HG03439 (cell line): ENCODE measurements at regions not wholly inside any gene's neighbourhood (a gene's known extent, or its start where the extent isn't known, plus 50 kb on each side); places are given as distances from the start of the nearest gene placed in this dataset.
"Not testable (repeated sequence)": the region's sequence is repeated elsewhere in the genome, so short reads cannot be mapped to it uniquely, and the experiment has no call there.

Experiments
- ATAC-seq: cut with Tn5 transposase; IDR thresholded peaks from one replicate; pipeline ENCODE4 v1.9.1; 2021; ENCODE audit warnings: mild to moderate bottlenecking, moderate library complexity; ENCODE audit not compliant: unreplicated experiment

DNA sequence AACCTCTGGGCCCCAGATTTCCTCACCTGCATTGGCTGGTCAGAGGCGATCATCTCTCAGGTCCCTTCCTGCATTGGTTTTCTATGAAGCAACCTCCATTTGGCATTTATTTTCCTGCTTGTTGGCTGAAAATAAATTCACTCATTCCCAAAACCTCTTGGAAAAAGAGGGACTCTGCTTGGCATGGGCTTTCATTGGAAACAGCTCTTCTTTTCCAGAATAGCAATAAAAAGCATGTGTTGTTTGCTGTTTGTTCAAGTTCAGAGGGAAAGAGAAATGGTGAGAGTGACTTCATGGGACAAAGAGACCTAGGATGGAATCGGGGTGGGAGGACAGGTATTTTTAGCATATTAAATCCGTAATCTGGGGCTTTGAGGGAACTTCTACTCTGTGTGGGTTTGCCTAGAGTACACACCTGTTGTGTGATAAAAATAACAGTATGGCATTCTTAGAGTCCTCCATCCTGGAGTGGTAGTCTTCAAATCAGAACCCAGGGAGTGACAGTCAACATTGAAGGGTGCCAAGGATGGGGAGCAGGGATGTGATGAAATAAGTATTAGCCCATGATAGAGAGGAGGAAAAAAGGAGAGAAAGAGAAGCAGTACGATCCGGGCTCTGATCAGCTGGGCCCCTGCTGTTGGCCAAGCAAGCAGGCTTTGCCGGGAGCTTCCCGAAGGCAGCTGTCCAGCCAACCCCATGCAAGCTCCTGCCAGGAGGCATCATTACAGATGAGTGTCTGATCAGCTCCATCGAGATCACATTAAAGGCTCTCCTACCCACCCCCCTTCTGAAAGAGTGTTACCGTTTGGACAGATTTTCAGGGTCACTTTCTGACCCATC lies 131.9 kb upstream of the NFIA start:
- ATAC-seq: no peak

- no peak for ATAC-seq
Observed at GRCh38 chr1:60949826-60950197, 132.5 kb upstream of the NFIA start.

- ATAC-seq: no peak
Observed at GRCh38 chr1:60949154-60949825, 133.1 kb upstream of the NFIA start.

- ATAC-seq: no peak
Observed at GRCh38 chr1:60948486-60948885, 133.9 kb upstream of the NFIA start.

- ATAC-seq: no peak
Observed at GRCh38 chr1:60947367-60947766, 135.0 kb upstream of the NFIA start.

DNA sequence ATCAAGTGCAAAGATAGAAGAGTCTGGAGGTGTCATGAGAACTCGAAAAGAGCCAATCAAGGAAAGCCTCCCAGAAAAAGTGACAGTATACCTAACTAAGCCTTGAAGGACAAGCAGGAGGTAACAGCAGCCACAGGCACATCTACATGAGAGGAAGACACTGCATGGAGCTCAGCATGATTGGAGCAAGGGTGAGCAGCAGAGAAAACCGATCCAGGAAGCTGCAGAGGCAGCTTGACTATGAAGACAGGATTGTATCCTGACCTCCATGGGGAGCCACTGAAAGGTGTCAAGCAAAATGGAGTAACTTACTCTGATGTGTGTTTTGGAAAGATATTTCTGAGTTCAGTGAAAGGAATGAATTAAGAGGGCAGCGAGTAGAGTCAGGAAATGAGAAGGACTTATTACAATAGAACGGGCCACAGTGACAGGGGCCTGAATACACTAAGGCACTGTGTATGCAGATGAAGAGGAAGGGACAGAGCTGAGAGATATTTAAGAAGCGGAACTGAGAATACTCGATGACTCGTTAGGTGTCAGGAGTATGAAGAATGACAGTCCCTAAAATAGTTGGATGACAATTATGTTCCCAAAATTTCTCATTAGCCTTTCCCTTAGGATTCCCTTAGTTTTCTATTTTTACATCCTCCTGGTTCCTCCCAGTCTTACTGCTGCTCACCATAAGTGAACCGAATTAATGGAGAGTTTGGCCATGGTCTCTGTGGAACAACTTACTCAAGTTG lies 139.3 kb upstream of the NFIA start:
- peak; percentile 88 for ATAC-seq

DNA sequence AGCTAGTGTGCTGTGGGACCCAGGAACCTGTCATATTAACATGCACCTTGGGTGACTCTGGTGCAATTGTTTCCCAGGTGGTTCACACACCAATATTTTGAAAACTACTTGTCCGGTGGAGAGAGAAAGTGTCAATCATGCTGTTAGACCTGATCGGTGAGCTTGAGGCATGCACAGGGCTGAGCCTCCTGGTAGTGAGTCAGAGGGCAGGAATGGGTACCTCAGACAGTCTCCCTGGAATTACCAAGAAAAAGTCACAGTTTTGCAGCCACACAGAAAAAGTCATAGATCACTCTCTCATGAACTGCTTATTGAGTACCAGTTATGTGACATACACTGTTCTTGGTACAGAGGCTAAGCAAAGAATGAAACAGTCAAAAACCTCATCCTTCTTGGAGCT lies 140.1 kb upstream of the NFIA start:
- no peak for ATAC-seq

DNA sequence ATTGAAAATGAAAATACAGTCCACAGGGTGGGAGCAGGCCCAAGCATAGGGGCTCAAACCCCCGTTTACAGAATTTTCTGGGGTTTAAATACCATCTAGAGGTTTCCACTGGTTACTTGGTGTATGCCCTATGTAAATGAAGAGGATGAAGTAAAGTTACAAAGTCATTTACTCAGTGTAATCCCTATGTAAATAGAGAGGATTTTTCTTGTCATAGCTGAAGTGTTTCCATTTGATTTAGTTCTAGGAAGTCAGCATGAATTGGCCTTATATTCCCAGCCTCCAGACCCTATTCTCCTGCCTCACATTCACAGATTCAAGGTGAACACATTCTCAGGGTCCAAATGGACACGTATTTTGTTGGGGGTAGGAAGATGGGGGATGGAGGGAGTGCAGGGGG lies 141.7 kb upstream of the NFIA start:
- not testable (repeated sequence) for ATAC-seq

- no peak for ATAC-seq
Observed at GRCh38 chr1:60937720-60938119, 144.6 kb upstream of the NFIA start.

DNA sequence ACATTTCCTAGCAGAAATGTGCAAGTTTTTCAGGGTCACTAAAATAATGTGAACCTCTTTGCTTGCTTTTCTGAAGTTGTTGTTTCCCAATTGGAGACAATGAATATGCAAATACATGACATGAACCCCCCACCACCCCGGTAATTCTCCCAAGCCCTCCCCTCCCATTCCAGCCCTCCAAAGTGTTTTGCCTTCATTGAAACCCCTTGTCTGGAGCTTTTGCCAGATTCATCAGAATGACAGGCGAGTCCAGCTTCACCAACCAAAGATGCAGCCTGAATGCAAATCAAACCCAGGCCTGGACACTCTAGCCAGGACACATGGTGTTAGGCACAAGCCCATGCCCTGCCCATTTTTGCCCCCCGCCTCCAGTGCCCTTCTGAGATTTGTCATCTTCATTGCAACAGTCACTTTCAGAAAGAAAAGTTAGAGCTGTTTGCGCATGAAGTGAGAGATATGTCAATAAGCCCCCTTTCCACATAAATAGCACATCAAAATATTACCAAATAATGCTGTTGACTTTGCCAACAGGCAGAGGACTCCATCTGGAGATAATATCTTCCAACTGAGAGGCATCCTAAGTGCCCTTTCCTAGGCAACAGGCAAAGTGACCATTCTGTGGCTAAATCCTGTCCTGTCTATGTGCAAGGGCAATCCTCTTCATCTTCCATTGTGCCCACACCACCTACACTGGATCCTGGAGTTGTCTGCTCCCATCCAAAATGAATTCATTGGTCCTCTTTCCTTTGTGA lies 145.6 kb upstream of the NFIA start:
- ATAC-seq: no peak

DNA sequence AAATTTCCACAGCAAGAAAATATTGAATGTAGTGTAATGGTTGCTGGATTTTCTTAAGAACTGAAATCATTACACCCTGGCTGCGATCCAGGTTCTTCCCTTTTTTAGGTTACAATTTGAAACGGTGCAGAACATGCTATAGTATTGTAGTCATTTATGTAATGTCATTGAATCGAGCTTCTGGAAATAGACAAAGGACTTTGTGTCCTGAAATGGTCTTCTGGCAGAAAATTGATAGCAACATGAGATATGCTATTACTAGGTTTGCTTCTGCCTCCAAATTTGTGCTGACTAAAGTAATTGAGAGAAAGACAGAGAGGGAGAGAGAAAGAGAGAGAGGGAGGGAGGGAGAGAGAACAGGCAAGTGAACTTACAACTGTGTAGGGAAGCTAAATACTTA lies 146.2 kb upstream of the NFIA start:
- ATAC-seq: no peak

GRCh38 chr1:60935599-60936110 lies 146.7 kb upstream of the NFIA start:
- ATAC-seq: no peak

DNA sequence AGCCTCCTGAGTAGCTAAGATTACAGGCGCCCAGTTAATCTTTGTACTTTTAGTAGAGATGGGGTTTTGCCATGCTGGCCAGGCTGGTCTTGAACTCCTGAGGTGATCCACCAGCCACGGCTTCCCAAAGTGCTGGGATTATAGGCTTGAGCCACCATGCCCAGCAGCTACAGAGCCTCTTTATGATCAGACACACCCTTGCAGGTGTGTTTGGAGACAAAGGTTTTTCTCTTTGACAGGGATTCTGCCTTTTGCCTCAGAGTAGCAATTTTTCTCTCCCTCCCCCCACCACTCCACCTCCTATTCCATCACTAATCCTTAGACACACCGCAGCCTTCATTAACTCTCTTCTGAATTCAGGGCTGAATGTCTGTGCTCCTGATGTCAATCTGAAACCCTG lies 152.2 kb upstream of the NFIA start:
- ATAC-seq: no peak

GRCh38 chr1:60924964-60925798 lies 157.2 kb upstream of the NFIA start:
- no peak for ATAC-seq

- no peak for ATAC-seq
Observed at GRCh38 chr1:60924165-60924564, 158.2 kb upstream of the NFIA start.

GRCh38 chr1:60923389-60924087 lies 158.8 kb upstream of the NFIA start:
- no peak for ATAC-seq

DNA sequence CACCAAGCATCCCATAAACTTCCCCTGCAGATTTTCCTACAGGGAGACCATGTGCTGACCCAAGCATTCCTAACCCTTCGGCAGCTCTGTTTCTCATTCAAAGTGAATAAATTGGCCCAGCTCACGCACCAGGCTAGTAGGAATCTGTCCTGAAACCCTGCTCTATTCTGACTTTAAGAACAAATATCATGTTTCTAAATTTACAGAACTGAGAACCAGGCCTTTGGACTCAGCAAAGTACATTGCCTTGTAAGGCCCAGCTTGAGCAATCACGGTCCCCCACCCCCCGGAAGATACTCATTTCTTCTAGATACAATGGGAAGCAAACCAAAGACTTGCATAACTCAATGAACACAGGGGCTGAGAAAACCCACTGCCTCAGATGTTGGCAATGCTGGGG lies 160.1 kb upstream of the NFIA start:
- no peak for ATAC-seq

GRCh38 chr1:60921175-60921574 lies 161.2 kb upstream of the NFIA start:
- no peak for ATAC-seq

DNA sequence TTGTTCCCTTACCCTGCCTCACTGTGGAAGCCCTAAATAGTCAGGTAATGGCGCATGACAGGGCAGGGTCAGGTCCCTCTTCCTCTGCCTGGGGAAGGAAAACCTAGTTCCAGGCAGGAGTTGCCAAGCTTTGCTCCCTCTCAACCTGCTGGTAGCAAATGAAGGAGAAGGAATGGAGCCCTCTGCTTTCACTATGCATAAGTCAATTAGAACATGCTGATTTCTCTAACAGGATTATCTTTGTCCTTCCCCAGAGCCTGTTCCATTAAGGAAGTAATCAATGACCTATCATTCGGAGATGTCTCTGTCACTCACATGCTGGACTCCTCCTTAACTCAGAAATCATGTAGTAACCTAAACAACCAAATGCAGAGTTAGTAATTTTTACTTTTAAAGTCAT lies 161.8 kb upstream of the NFIA start:
- ATAC-seq: no peak
